Esophagus muscularis mucosa (tissue), 2 donors: ENCODE measurements at regions not wholly inside any gene's neighbourhood (a gene's known extent, or its start where the extent isn't known, plus 50 kb on each side); places are given as distances from the start of the nearest gene placed in this dataset.

Experiments used
- POLR2A ChIP-seq: fragments of 450-650 bp; IDR thresholded peaks from one replicate; pipeline ENCODE4 v1.6.1; 2017; ENCODE audit warnings: antibody characterized with exemption, moderate library complexity, mild to moderate bottlenecking, low read depth
- POLR2AphosphoS5 ChIP-seq, 2 donors: sonication (generic); formaldehyde crosslinking; IDR thresholded peaks; one replicate each; pipeline ENCODE4 v1.6.1; 2017; ENCODE audit warnings: antibody characterized with exemption in 2 of 2

DNA sequence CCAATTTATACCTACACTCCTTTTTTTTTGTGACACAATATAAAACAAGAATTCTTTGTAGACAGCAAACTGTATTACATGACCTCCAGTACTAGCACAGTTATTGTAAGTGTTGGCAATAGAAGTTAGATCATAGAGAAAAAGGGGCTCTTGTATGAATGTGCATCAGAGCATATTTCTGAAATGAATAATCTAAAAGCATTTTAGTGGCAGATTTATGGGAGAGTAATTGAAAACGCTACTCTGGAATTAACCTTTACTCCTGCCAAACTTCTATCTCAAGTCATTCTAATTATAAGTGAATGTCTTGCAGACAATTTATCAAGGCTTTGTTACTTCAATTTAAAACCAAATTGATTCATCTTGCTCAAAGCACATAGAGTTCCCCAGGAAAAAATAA, 968.1 kb downstream of the TAF11L14 start:
- no peak for TF ChIP-seq POLR2AphosphoS5 (IDR thresholded peaks at IDR 0.05)
- no peak for TF ChIP-seq POLR2A
